Liver (tissue), 3 donors: ENCODE measurements at regions not wholly inside any gene's neighbourhood (a gene's known extent, or its start where the extent isn't known, plus 50 kb on each side); places are given as distances from the start of the nearest gene placed in this dataset.

Source experiments
- GABPA ChIP-seq, 2 donors: IDR thresholded peaks in 1 of 2; conservative IDR thresholded peaks in 1 of 2; 2 replicates each; pipeline ENCODE4 v1.6.1; 2016; ENCODE audit warnings: antibody characterized with exemption in 2 of 2, mild to moderate bottlenecking in 1 of 2, moderate library complexity in 1 of 2
- RAD21 ChIP-seq, 2 donors: IDR thresholded peaks; 2 replicates each; pipeline ENCODE4 v1.6.1; 2016; ENCODE audit warnings: antibody characterized with exemption in 2 of 2, mild to moderate bottlenecking in 2 of 2
- RXRA ChIP-seq, 2 donors: IDR thresholded peaks; 2 replicates each; pipeline ENCODE4 v1.6.1; 2017 to 2018; ENCODE audit warnings: antibody characterized with exemption in 2 of 2, mild to moderate bottlenecking in 1 of 2
- SP1 ChIP-seq: IDR thresholded peaks from 2 replicates; pipeline ENCODE4 v1.6.1; 2018; ENCODE audit warnings: antibody characterized with exemption, mild to moderate bottlenecking
- TAF1 ChIP-seq: conservative IDR thresholded peaks from 2 replicates; pipeline ENCODE4 v1.6.1; 2016; ENCODE audit warnings: antibody characterized with exemption, mild to moderate bottlenecking
- YY1 ChIP-seq: IDR thresholded peaks from 2 replicates; pipeline ENCODE4 v1.6.1; 2016; ENCODE audit warnings: antibody characterized with exemption, mild to moderate bottlenecking
- TF ChIP-seq, protein P1 (sequence below): IDR thresholded peaks from 2 replicates; pipeline ENCODE4 v1.6.1; 2016; ENCODE audit warnings: antibody characterized with exemption, mild to moderate bottlenecking
- TF ChIP-seq, protein P2 (sequence below): fragments of 150-350 bp; IDR thresholded peaks from 2 replicates; pipeline ENCODE4 v1.5.1; 2017; ENCODE audit warnings: improper control_type of control experiment, low read depth, low read length; ENCODE audit not compliant: missing input control
- TF ChIP-seq, protein P3 (sequence below): IDR thresholded peaks from 2 replicates; pipeline ENCODE4 v1.6.1; 2016; ENCODE audit warnings: antibody characterized with exemption
- TF ChIP-seq, protein P4 (sequence below): IDR thresholded peaks from 2 replicates; pipeline ENCODE4 v1.6.1; 2016; ENCODE audit warnings: antibody characterized with exemption
- donor health status: healthy.
- donor health status: healthy.

DNA sequence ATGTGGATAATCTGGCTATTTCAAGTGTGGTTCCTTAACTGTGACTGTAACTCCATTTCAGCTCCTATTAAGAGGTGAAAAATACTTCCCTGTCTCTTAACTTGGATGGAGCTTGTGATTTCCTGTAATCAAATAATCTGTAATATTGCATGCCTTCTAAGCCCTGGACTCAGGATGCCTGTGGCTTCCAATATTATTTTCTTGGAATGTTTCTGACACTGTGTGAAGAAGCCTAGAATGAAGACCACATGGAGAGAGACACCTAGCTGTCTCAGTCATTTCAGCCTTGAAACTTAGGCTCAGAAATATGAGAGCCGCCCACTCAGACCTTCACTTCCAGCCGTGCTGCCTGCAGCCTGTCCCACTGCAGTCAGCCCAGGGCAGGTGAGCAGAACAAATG, 544.3 kb downstream of the TRIML1 start:
- TF ChIP-seq, protein P1, sequence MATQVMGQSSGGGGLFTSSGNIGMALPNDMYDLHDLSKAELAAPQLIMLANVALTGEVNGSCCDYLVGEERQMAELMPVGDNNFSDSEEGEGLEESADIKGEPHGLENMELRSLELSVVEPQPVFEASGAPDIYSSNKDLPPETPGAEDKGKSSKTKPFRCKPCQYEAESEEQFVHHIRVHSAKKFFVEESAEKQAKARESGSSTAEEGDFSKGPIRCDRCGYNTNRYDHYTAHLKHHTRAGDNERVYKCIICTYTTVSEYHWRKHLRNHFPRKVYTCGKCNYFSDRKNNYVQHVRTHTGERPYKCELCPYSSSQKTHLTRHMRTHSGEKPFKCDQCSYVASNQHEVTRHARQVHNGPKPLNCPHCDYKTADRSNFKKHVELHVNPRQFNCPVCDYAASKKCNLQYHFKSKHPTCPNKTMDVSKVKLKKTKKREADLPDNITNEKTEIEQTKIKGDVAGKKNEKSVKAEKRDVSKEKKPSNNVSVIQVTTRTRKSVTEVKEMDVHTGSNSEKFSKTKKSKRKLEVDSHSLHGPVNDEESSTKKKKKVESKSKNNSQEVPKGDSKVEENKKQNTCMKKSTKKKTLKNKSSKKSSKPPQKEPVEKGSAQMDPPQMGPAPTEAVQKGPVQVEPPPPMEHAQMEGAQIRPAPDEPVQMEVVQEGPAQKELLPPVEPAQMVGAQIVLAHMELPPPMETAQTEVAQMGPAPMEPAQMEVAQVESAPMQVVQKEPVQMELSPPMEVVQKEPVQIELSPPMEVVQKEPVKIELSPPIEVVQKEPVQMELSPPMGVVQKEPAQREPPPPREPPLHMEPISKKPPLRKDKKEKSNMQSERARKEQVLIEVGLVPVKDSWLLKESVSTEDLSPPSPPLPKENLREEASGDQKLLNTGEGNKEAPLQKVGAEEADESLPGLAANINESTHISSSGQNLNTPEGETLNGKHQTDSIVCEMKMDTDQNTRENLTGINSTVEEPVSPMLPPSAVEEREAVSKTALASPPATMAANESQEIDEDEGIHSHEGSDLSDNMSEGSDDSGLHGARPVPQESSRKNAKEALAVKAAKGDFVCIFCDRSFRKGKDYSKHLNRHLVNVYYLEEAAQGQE = no peak
- TF ChIP-seq, protein P2, sequence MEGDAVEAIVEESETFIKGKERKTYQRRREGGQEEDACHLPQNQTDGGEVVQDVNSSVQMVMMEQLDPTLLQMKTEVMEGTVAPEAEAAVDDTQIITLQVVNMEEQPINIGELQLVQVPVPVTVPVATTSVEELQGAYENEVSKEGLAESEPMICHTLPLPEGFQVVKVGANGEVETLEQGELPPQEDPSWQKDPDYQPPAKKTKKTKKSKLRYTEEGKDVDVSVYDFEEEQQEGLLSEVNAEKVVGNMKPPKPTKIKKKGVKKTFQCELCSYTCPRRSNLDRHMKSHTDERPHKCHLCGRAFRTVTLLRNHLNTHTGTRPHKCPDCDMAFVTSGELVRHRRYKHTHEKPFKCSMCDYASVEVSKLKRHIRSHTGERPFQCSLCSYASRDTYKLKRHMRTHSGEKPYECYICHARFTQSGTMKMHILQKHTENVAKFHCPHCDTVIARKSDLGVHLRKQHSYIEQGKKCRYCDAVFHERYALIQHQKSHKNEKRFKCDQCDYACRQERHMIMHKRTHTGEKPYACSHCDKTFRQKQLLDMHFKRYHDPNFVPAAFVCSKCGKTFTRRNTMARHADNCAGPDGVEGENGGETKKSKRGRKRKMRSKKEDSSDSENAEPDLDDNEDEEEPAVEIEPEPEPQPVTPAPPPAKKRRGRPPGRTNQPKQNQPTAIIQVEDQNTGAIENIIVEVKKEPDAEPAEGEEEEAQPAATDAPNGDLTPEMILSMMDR = no peak
- TF ChIP-seq TAF1 (no peak), RAD21 (IDR thresholded peaks at IDR 0.05) (no peak), RXRA (IDR thresholded peaks at IDR 0.05) (no peak), YY1 (no peak), GABPA (IDR thresholded peaks at IDR 0.05 in 1 of 2, conservative IDR thresholded peaks at IDR 0.05 in 1 of 2) (no peak), SP1 (no peak)
- TF ChIP-seq, protein P3, sequence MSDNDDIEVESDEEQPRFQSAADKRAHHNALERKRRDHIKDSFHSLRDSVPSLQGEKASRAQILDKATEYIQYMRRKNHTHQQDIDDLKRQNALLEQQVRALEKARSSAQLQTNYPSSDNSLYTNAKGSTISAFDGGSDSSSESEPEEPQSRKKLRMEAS = no peak
- TF ChIP-seq, protein P4, sequence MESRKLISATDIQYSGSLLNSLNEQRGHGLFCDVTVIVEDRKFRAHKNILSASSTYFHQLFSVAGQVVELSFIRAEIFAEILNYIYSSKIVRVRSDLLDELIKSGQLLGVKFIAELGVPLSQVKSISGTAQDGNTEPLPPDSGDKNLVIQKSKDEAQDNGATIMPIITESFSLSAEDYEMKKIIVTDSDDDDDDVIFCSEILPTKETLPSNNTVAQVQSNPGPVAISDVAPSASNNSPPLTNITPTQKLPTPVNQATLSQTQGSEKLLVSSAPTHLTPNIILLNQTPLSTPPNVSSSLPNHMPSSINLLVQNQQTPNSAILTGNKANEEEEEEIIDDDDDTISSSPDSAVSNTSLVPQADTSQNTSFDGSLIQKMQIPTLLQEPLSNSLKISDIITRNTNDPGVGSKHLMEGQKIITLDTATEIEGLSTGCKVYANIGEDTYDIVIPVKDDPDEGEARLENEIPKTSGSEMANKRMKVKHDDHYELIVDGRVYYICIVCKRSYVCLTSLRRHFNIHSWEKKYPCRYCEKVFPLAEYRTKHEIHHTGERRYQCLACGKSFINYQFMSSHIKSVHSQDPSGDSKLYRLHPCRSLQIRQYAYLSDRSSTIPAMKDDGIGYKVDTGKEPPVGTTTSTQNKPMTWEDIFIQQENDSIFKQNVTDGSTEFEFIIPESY = no peak
